ENCODE measurements at regions not wholly inside any gene's neighbourhood (a gene's known extent, or its start where the extent isn't known, plus 50 kb on each side); places are given as distances from the start of the nearest gene placed in this dataset.

DNA sequence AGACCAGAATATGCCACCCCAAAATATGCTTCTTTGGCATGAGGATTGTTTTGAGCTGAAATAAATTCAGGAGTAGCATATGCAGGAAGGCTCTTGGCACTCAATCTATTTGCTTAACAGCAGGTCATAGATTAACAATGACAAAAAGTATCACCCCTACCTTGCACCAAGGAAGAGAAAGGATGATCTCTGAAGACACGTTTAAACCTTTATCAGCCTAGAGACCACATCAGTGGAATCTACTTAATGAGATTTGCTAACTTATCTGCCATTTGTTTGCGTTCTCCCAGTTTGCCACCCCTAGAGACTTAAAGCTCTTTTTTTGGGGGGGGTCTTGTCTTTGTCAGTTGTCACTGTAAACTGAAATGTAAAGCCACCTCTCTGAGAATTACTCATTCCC is 1278.7 kb upstream of the USP15 start:
- TF ChIP-seq, protein P1, sequence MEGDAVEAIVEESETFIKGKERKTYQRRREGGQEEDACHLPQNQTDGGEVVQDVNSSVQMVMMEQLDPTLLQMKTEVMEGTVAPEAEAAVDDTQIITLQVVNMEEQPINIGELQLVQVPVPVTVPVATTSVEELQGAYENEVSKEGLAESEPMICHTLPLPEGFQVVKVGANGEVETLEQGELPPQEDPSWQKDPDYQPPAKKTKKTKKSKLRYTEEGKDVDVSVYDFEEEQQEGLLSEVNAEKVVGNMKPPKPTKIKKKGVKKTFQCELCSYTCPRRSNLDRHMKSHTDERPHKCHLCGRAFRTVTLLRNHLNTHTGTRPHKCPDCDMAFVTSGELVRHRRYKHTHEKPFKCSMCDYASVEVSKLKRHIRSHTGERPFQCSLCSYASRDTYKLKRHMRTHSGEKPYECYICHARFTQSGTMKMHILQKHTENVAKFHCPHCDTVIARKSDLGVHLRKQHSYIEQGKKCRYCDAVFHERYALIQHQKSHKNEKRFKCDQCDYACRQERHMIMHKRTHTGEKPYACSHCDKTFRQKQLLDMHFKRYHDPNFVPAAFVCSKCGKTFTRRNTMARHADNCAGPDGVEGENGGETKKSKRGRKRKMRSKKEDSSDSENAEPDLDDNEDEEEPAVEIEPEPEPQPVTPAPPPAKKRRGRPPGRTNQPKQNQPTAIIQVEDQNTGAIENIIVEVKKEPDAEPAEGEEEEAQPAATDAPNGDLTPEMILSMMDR (IDR thresholded peaks at IDR 0.05; ENCODE audit: poor library complexity, severe bottlenecking), result no peak
- no peak for DNase-seq (ENCODE audit: low spot score)
- H3K4me3 ChIP-seq (ENCODE audit: severe bottlenecking), result no peak overlapping the region

DNA sequence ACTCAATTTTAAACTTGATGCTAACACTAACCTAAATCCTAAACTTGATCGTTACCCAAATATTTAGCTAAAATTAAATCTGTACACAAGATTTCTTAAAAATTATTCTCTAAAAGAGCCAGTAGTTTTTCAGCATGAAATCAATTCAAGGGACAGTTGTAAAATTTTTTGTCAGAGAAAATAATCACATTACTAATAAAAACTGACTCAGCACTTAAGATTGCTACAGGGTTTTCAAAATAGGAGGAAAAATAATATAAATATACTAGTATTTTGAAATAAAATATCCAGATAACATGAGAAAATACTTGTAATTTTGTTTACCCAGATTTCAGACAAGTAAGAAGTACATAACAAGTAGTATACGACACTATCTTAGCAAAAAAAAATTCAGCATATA is 1268.1 kb upstream of the USP15 start:
- TF ChIP-seq, protein P1 (IDR thresholded peaks at IDR 0.05; ENCODE audit: poor library complexity, severe bottlenecking), result no peak
- no peaks in the 10 kb centered on the region for H3K4me1 ChIP-seq (ENCODE audit: insufficient read depth, poor library complexity, severe bottlenecking)
- no peak overlapping the region for H3K4me3 ChIP-seq (ENCODE audit: severe bottlenecking)
- no peaks in the 10 kb centered on the region for H3K36me3 ChIP-seq (ENCODE audit: low read depth)
- H3K27ac ChIP-seq (ENCODE audit: poor library complexity, severe bottlenecking), result no peak overlapping the region
- no peaks in the 10 kb centered on the region for H3K27me3 ChIP-seq (ENCODE audit: insufficient read depth, poor library complexity, severe bottlenecking)
- no peak for ATAC-seq (ENCODE audit: low read depth)
- DNase-seq (ENCODE audit: low spot score), result no peak
- no peaks in the 10 kb centered on the region for H3K9me3 ChIP-seq (ENCODE audit: severe bottlenecking)

More for the DNA sequence above, 1278.7 kb upstream of the USP15 start:
- ATAC-seq (ENCODE audit: low read depth), result no peak
- H3K27ac ChIP-seq (ENCODE audit: poor library complexity, severe bottlenecking), result no peak overlapping the region
- H3K4me1 ChIP-seq (ENCODE audit: insufficient read depth, poor library complexity, severe bottlenecking), result no peaks in the 10 kb centered on the region
- H3K27me3 ChIP-seq (ENCODE audit: insufficient read depth, poor library complexity, severe bottlenecking), result no peaks in the 10 kb centered on the region
- H3K9me3 ChIP-seq (ENCODE audit: severe bottlenecking), result no peaks in the 10 kb centered on the region
- no peaks in the 10 kb centered on the region for H3K36me3 ChIP-seq (ENCODE audit: low read depth)

DNA sequence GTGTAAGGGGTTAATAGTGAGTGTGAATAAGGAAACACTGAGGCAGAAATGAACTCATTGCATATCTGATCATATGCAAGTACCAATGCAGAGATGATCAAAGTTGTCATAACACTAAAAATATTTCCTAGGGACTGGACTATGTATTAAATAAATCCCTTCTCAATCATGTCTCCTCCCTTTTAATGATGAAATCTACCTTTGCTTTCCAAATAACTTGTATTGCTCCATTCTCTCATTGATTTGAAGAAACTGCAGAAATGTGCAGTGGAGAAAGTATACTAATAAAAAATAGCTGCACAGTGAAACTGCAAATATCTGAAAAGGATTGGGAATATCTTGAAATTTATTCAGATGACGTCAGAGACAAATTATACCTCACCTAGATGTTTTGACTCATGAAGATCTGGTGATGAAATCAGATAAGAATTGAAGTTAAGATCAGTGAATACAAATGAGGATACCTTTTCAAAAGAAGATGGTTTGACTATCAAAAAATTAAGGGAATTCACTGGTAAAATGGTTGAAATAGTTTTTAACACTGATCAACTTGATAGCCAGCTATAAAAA is 1264.9 kb upstream of the USP15 start:
- Histone ChIP-seq H3K4me1 (ENCODE audit: insufficient read depth, poor library complexity, severe bottlenecking) (no peaks in the 10 kb centered on the region), H3K4me3 (ENCODE audit: severe bottlenecking) (no peak overlapping the region), H3K27me3 (ENCODE audit: insufficient read depth, poor library complexity, severe bottlenecking) (no peaks in the 10 kb centered on the region), H3K36me3 (ENCODE audit: low read depth) (no peaks in the 10 kb centered on the region), H3K27ac (ENCODE audit: poor library complexity, severe bottlenecking) (no peak overlapping the region), H3K9me3 (ENCODE audit: severe bottlenecking) (no peaks in the 10 kb centered on the region)
- no peak for ATAC-seq (ENCODE audit: low read depth)
- TF ChIP-seq, protein P1 (IDR thresholded peaks at IDR 0.05; ENCODE audit: poor library complexity, severe bottlenecking), result no peak
- no peak for DNase-seq (ENCODE audit: low spot score)

DNA sequence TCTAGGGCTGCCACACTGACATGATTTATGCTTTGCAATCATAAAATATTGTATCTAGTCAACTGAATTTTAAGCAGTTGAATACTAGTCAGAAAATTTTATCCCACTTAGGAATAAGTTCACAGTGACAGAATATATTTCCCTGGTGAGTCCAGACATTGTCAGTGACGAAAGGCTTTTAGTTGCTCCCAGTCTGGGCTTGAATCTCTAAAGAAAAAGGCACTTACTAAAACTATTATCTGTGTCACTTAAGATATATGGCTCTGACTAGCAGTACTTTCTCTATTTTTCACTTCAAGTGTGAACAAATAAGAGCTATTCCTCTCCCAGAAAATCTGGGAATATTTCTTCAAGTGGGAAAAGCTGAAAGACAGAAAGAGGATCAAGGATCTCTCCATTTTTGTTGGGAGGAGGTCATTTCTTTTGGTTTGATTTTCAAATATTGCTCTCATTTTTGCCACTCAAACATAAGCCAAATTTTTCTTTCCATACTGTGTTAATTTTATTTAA is 1262.3 kb upstream of the USP15 start:
- DNase-seq (ENCODE audit: low spot score) (no peak), ATAC-seq (ENCODE audit: low read depth) (no peak)
- no peak overlapping the region for H3K27ac ChIP-seq (ENCODE audit: poor library complexity, severe bottlenecking)
- H3K4me3 ChIP-seq (ENCODE audit: severe bottlenecking), result no peak overlapping the region
- H3K27me3 ChIP-seq (ENCODE audit: insufficient read depth, poor library complexity, severe bottlenecking), result no peaks in the 10 kb centered on the region
- H3K9me3 ChIP-seq (ENCODE audit: severe bottlenecking), result no peaks in the 10 kb centered on the region
- no peaks in the 10 kb centered on the region for H3K36me3 ChIP-seq (ENCODE audit: low read depth)
- TF ChIP-seq, protein P1 (IDR thresholded peaks at IDR 0.05; ENCODE audit: poor library complexity, severe bottlenecking), result no peak
- no peaks in the 10 kb centered on the region for H3K4me1 ChIP-seq (ENCODE audit: insufficient read depth, poor library complexity, severe bottlenecking)

DNA sequence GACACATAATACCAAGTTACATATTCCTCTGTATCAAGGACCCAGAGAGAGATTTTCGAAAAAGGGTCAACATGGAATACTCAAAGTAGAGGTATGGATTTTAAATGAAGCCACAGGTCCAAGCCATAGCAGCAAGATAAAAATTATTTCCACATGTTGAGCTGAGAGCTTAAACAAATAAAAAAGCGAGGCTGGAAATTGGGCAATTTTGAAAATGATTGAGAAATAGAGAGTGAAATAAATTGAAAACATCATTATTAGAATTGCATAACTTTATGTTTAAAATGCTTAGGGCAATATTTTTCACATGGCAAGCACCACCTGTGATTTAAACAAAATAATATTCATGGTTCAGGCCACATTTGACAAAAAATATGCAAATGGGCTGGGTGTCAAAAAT is 1251.0 kb upstream of the USP15 start:
- H3K4me1 ChIP-seq (ENCODE audit: insufficient read depth, poor library complexity, severe bottlenecking), result no peaks in the 10 kb centered on the region
- H3K27me3 ChIP-seq (ENCODE audit: insufficient read depth, poor library complexity, severe bottlenecking), result no peaks in the 10 kb centered on the region
- DNase-seq (ENCODE audit: low spot score) (no peak), ATAC-seq (ENCODE audit: low read depth) (no peak)
- no peaks in the 10 kb centered on the region for H3K9me3 ChIP-seq (ENCODE audit: severe bottlenecking)
- TF ChIP-seq, protein P1 (IDR thresholded peaks at IDR 0.05; ENCODE audit: poor library complexity, severe bottlenecking), result no peak
- no peak overlapping the region for H3K27ac ChIP-seq (ENCODE audit: poor library complexity, severe bottlenecking)
- H3K4me3 ChIP-seq (ENCODE audit: severe bottlenecking), result no peak overlapping the region
- H3K36me3 ChIP-seq (ENCODE audit: low read depth), result no peaks in the 10 kb centered on the region

Measured in RWPE2 (cell line).